HFF-Myc (cell line): ENCODE measurements at regions not wholly inside any gene's neighbourhood (a gene's known extent, or its start where the extent isn't known, plus 50 kb on each side); places are given as distances from the start of the nearest gene placed in this dataset.

Experiments used
- DNase-seq: peaks from one replicate; pipeline ENCODE4 v3.0.0-alpha.2; 2011; ENCODE audit warnings: low read depth; ENCODE audit errors: extremely low read depth
- H3K4me3 ChIP-seq: replicated peaks from 2 replicates; pipeline ENCODE4 v1.5.1; 2011; ENCODE audit warnings: low read depth, mild to moderate bottlenecking, control low read depth, low read length
- CTCF ChIP-seq: IDR thresholded peaks from 2 replicates; pipeline ENCODE4 v1.5.1; 2012; ENCODE audit warnings: mild to moderate bottlenecking, low read depth, low read length, control low read depth; ENCODE audit errors: missing control alignments

GRCh38 chr4:66667249-66667648 lies 878.1 kb downstream of the CENPC start:
- TF ChIP-seq CTCF: no peak
- H3K4me3 ChIP-seq: no peak overlapping the region
- DNase-seq: no peak

GRCh38 chr4:66662620-66663019 lies 882.7 kb downstream of the CENPC start:
- no peak for TF ChIP-seq CTCF
- no peak overlapping the region for H3K4me3 ChIP-seq
- DNase-seq: no peak

- H3K4me3 ChIP-seq: no peak overlapping the region
- DNase-seq: no peak
- TF ChIP-seq CTCF: no peak
These were observed 886.5 kb downstream of the CENPC start for GRCh38 chr4:66658809-66659208.

GRCh38 chr4:66655505-66655904 lies 889.8 kb downstream of the CENPC start:
- no peak overlapping the region for H3K4me3 ChIP-seq
- no peak for DNase-seq
- no peak for TF ChIP-seq CTCF

GRCh38 chr4:66653937-66654336 lies 891.4 kb downstream of the CENPC start:
- TF ChIP-seq CTCF: no peak
- H3K4me3 ChIP-seq: no peak overlapping the region
- DNase-seq: no peak

GRCh38 chr4:66649236-66649635 lies 896.1 kb downstream of the CENPC start:
- DNase-seq: no peak
- TF ChIP-seq CTCF: no peak
- no peak overlapping the region for H3K4me3 ChIP-seq

- no peak for DNase-seq
- no peak overlapping the region for H3K4me3 ChIP-seq
- TF ChIP-seq CTCF: no peak
These were observed 897.4 kb downstream of the CENPC start for GRCh38 chr4:66647926-66648325.
